SK-N-SH (cell line): ENCODE measurements at regions not wholly inside any gene's neighbourhood (a gene's known extent, or its start where the extent isn't known, plus 50 kb on each side); places are given as distances from the start of the nearest gene placed in this dataset.
A peak's percentile ranks its signal among the peaks of the same experiment; 100 is the strongest.

Experiments
- CTCF ChIP-seq: fragments of 200-600 bp; sonication (generic); IDR thresholded peaks from 2 replicates; pipeline ENCODE4 v1.6.1; 2017; ENCODE audit warnings: antibody characterized with exemption, mild to moderate bottlenecking, moderate library complexity
- EZH2phosphoT487 ChIP-seq: fragments of 200-600 bp; sonication (generic); IDR thresholded peaks from 2 replicates; pipeline ENCODE4 v1.6.1; 2017; ENCODE audit warnings: low read depth, mixed run types, mild to moderate bottlenecking, antibody characterized with exemption, moderate library complexity, borderline replicate concordance
- GABPA ChIP-seq: IDR thresholded peaks from 2 replicates; pipeline ENCODE4 v1.4.0; 2012; ENCODE audit warnings: low read depth, mild to moderate bottlenecking
- PBX3 ChIP-seq: IDR thresholded peaks from 2 replicates; pipeline ENCODE4; 2012
- POLR2AphosphoS5 ChIP-seq: IDR thresholded peaks from 2 replicates; pipeline ENCODE4 v1.6.1; 2012; ENCODE audit warnings: low read depth, low read length
- RCOR1 ChIP-seq: fragments of 150-350 bp; IDR thresholded peaks from 2 replicates; pipeline ENCODE4 v1.6.1; 2017; ENCODE audit warnings: antibody characterized with exemption, low read length
- SIN3A ChIP-seq: IDR thresholded peaks from 2 replicates; pipeline ENCODE4 v1.6.1; 2012; ENCODE audit warnings: low read depth, mild to moderate bottlenecking, low read length, moderate library complexity, borderline replicate concordance
- TAF1 ChIP-seq: IDR thresholded peaks from 2 replicates; pipeline ENCODE4 v1.6.1; 2012; ENCODE audit warnings: low read depth, mild to moderate bottlenecking, low read length, moderate library complexity, borderline replicate concordance

GRCh38 chr5:111960476-111961215 is 203.7 kb upstream of the NREP start:
- TF ChIP-seq CTCF (no peak), POLR2AphosphoS5 (no peak), GABPA (no peak), PBX3 (peak; percentile 4; the same call in 1 of the 2 replicates), SIN3A (no peak), TAF1 (no peak), EZH2phosphoT487 (no peak), RCOR1 (no peak)
